ENCODE measurements at regions not wholly inside any gene's neighbourhood (a gene's known extent, or its start where the extent isn't known, plus 50 kb on each side); places are given as distances from the start of the nearest gene placed in this dataset.
"Not testable (repeated sequence)": the region's sequence is repeated elsewhere in the genome, so short reads cannot be mapped to it uniquely, and the experiment has no call there.

GRCh38 chr21:32940079-32941014 lies 85.4 kb upstream of the OLIG2 start:
- DNase-seq, result peak; percentile 15 to 42

- DNase-seq, result no peak
Measured at GRCh38 chr21:32941263-32941662, 84.5 kb upstream of the OLIG2 start.

DNA sequence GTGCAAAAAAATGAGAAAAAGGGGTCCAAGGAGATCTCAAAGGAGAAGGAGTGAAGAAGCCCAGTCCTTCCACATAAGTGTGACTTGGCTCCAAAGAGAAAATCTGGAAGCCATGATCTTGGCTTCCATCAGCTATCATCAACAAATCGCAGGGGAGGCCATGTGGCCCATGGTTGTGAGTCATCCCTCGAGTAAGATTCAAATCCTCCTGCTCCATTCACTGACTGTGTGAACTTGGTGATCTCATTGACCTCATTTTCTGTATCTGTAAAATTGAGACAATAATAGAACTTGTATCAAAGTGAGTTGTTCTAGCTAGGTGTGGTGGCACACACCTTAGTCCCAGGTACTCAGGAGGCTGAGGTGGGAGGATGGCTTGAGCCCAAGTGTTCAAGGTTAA lies 79.1 kb upstream of the OLIG2 start:
- DNase-seq, result no peak

GRCh38 chr21:32947736-32948135 lies 78.0 kb upstream of the OLIG2 start:
- no peak for DNase-seq

DNA sequence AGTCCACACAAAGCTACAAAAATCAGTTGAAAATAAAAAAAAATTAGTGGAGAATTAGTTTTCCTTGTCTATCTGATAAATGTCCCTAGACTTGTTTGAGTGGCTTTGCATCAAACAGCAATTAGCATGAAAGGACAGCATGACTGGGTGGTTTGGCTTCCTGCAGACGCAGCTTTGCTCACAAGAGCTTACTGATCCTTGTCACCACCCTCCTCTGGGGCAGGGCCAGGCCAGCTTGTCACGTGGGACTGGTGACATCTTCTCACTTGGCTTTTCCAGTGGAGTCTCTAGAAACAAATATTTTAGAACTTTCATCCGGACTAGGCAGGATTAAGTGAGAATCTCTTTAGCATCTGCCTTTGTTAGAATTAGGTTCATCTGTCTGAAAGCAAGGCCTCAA lies 76.0 kb upstream of the OLIG2 start:
- DNase-seq, result no peak

DNA sequence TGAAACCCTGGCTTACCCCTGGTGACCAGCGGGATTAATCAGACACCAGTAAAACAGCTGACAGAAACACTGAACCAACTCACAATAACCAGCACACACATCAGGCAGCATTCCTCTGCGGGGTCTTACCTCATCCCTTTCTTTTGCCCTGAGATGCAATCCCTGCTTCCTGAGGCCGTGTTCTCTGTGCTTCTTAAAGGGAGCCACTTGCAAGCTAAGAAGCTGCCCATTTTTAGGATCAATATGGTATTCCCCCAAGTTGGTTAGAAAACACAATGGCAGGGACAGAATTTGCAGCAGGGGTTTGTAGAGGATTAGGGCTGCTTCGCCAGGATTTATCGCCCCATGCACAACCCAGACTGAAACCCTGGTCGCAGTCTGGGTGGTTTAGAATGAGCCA lies 74.7 kb upstream of the OLIG2 start:
- no peak for DNase-seq

DNA sequence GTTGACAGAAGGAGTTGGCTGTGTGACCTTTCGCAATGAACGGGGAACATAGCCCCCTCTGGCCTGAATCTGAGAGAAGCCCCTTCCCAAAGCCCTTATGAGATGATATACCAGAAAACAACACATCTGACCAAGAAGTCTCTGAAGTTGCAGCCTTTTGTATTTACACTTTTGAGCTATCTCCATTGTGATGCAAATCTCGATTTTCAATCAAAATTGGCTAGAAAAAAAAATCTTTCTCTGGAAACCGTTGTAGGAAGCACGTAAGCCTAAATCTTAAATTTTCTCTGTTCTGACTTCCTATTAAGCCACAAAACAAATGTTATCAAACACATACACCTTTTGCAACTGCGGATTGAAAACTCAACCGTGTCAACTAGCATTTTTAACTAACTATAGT lies 71.4 kb upstream of the OLIG2 start:
- DNase-seq, result no peak

- no peak for DNase-seq
Measured at GRCh38 chr21:32955311-32956060, 70.2 kb upstream of the OLIG2 start.

- no peak for DNase-seq
Measured at GRCh38 chr21:32956061-32956656, 69.6 kb upstream of the OLIG2 start.

DNA sequence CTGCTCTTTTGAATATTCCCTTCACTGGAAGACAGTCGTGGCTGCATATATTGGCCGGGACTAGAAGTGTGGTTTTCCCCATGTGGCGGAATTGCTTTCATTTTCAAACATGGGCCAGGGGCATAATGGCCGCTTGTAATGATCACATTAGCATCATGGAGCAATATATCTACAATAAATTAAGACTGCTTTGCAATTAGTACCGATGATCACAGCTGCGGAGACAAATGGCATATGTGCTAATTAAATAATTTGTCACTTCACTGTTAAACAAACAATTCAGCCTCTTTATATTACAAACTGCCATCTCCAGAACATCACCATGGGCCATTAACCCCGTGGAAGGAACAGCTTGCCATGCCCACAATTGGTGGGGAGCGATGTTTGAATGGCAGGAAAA lies 68.2 kb upstream of the OLIG2 start:
- DNase-seq, result no peak

GRCh38 chr21:32958288-32959002 lies 67.3 kb upstream of the OLIG2 start:
- DNase-seq, result no peak

DNA sequence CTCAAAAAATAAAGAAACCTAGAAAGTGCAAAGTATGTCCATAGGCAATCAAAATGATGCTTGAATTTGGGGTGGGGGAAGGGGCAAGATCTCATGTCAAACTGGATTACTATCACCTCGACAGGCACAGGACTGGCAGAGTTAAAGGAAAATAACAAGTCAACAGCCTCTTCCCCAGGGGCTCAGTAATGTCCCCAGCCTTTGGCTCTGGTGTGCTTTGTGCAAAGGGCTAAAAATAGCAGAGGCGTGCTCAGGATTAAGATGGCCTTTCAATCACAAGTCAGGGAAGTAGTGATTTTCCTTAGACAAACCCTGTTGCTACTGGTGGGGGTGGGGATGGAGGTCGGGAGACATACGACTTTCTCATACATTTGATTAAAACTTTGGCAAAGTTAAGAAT lies 63.5 kb upstream of the OLIG2 start:
- DNase-seq, result no peak

GRCh38 chr21:32965129-32965680 lies 60.5 kb upstream of the OLIG2 start:
- DNase-seq, result no peak

GRCh38 chr21:32966120-32966519 lies 59.6 kb upstream of the OLIG2 start:
- no peak for DNase-seq

DNA sequence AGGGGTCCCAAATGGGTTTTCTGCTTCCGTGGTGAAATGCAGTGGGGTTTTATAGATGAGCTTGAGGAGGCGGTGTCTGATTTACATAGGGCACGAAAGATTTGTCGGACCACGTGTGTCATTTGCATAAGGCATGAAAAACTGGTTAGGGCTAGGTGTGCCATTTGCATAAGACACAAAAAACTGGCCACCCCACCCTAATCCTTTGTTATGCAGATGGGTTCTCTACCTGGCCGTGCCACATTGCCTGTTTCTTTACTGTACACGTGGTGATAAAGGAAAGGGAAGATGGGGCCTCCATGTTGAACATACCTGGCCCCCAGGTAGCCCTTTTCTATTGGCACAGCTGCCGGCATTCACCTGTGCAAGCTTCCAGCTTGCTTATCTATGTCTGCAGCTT lies 57.6 kb upstream of the OLIG2 start:
- not testable (repeated sequence) for DNase-seq

GRCh38 chr21:32974653-32975052 lies 51.1 kb upstream of the OLIG2 start:
- no peak for DNase-seq

GRCh38 chr21:32975811-32976431 lies 49.8 kb upstream of the OLIG2 start:
- DNase-seq, result no peak

Measured in activated CD4-positive, alpha-beta T cell treated with anti-CD3 and anti-CD28 coated beads, Interleukin-2, amount 50 U/mL, for 48 hours (primary cell).